ENCODE measurements at regions not wholly inside any gene's neighbourhood (a gene's known extent, or its start where the extent isn't known, plus 50 kb on each side); places are given as distances from the start of the nearest gene placed in this dataset.

GRCh38 chr18:71865888-71866287 lies 678.3 kb downstream of the CBLN2 start:
- DNase-seq = no peak

GRCh38 chr18:71850602-71851001 lies 693.5 kb downstream of the CBLN2 start:
- no peak for DNase-seq

GRCh38 chr18:71849407-71849806 lies 694.7 kb downstream of the CBLN2 start:
- DNase-seq = no peak

GRCh38 chr18:71846716-71847115 lies 697.4 kb downstream of the CBLN2 start:
- no peak for DNase-seq

GRCh38 chr18:71844814-71845213 lies 699.3 kb downstream of the CBLN2 start:
- no peak for DNase-seq

- DNase-seq = no peak
These were observed 701.5 kb downstream of the CBLN2 start for GRCh38 chr18:71842666-71843065.

GRCh38 chr18:71837547-71837946 lies 706.6 kb downstream of the CBLN2 start:
- no peak for DNase-seq

- DNase-seq = no peak
These were observed 711.1 kb downstream of the CBLN2 start for GRCh38 chr18:71832946-71833617.

- DNase-seq = no peak
These were observed 713.1 kb downstream of the CBLN2 start for GRCh38 chr18:71831039-71831438.

- no peak for DNase-seq
These were observed 716.8 kb downstream of the CBLN2 start for GRCh38 chr18:71827301-71827700.

- no peak for DNase-seq
These were observed 728.8 kb downstream of the CBLN2 start for GRCh38 chr18:71815305-71815704.

GRCh38 chr18:71809711-71810110 lies 734.4 kb downstream of the CBLN2 start:
- no peak for DNase-seq

- no peak for DNase-seq
These were observed 735.5 kb downstream of the CBLN2 start for GRCh38 chr18:71808616-71809015.

- DNase-seq = no peak
These were observed 736.6 kb downstream of the CBLN2 start for GRCh38 chr18:71807586-71807985.

GRCh38 chr18:71798986-71799673 lies 745.0 kb downstream of the CBLN2 start:
- no peak for DNase-seq

- DNase-seq = no peak
These were observed 746.6 kb downstream of the CBLN2 start for GRCh38 chr18:71797554-71797953.

GRCh38 chr18:71784777-71785176 lies 759.4 kb downstream of the CBLN2 start:
- DNase-seq = peak; percentile 8

GRCh38 chr18:71760541-71760940 lies 783.6 kb downstream of the CBLN2 start:
- no peak for DNase-seq

- no peak for DNase-seq
These were observed 789.9 kb downstream of the CBLN2 start for GRCh38 chr18:71754246-71754645.

GRCh38 chr18:71743634-71744033 lies 800.5 kb downstream of the CBLN2 start:
- no peak for DNase-seq

GRCh38 chr18:71729611-71730010 lies 814.5 kb downstream of the CBLN2 start:
- DNase-seq = no peak

- DNase-seq = no peak
These were observed 816.2 kb downstream of the CBLN2 start for GRCh38 chr18:71727909-71728308.

GRCh38 chr18:71725256-71725655 lies 818.9 kb downstream of the CBLN2 start:
- DNase-seq = no peak

- no peak for DNase-seq
These were observed 836.1 kb downstream of the CBLN2 start for GRCh38 chr18:71707985-71708500.

- no peak for DNase-seq
These were observed 836.7 kb downstream of the CBLN2 start for GRCh38 chr18:71707400-71707799.
